Small intestine (tissue), 7 donors: ENCODE measurements at regions not wholly inside any gene's neighbourhood (a gene's known extent, or its start where the extent isn't known, plus 50 kb on each side); places are given as distances from the start of the nearest gene placed in this dataset.

Experiments used
- DNase-seq, 2 donors: peaks; one replicate each; pipeline versions ENCODE4 v3.0.0 to v3.0.0-alpha.2; 2013
- FAIRE-seq: peaks from 2 replicates; lab custom pipeline; 2012; peaks lifted over from hg19 to GRCh38; lab: Jason Lieb, UNC
- H3K27ac ChIP-seq, 3 donors: one replicate each; pipeline ENCODE4 v1.5.1; 2013; ENCODE audit warnings: low read length in 2 of 3, mild to moderate bottlenecking in 2 of 3, control low read depth in 1 of 3, inconsistent platforms in 1 of 3, low read depth in 1 of 3, moderate library complexity in 1 of 3
- H3K27me3 ChIP-seq, 3 donors: one replicate each; pipeline ENCODE4 v1.6.1; 2013; ENCODE audit warnings: low read length in 3 of 3, inconsistent platforms in 1 of 3; ENCODE audit not compliant: control insufficient read depth in 3 of 3, insufficient read depth in 3 of 3
- H3K36me3 ChIP-seq, 3 donors: one replicate each; pipeline ENCODE4 v1.6.1; 2013; ENCODE audit warnings: low read length in 3 of 3, inconsistent platforms in 1 of 3, low read depth in 1 of 3, mild to moderate bottlenecking in 1 of 3, moderate library complexity in 1 of 3; ENCODE audit not compliant: control insufficient read depth in 3 of 3, insufficient read depth in 2 of 3
- H3K4me1 ChIP-seq, 3 donors: one replicate each; pipeline ENCODE4 v1.6.1; 2013; ENCODE audit warnings: low read length in 2 of 3, inconsistent platforms in 1 of 3, low read depth in 1 of 3, mild to moderate bottlenecking in 1 of 3, moderate library complexity in 1 of 3; ENCODE audit not compliant: control insufficient read depth in 3 of 3, insufficient read depth in 2 of 3
- H3K4me3 ChIP-seq, 3 donors: one replicate each; pipeline ENCODE4 v1.5.1; 2013; ENCODE audit warnings: low read length in 3 of 3, control low read depth in 1 of 3, inconsistent platforms in 1 of 3, low read depth in 1 of 3, mild to moderate bottlenecking in 1 of 3, moderate library complexity in 1 of 3
- H3K9me3 ChIP-seq, 2 donors: one replicate each; pipeline ENCODE4 v1.6.1; 2013; ENCODE audit warnings: low read depth in 1 of 2, low read length in 1 of 2; ENCODE audit not compliant: control insufficient read depth in 2 of 2, insufficient read depth in 1 of 2
- WGBS, 3 donors: extraction: QIAGEN DNeasy Blood & Tissue Kit; methylation state at CpG; one replicate each; pipeline ENCODE4 v1.1.7; 2013; 5-methylcytosine and 5-hydroxymethylcytosine counted together
- donor health status: healthy with polysubstance abuse.
- donor health status: control.
- donor health status: control.
- donor health status: Bipolar disorder and iron deficiency.
- donor health status: healthy.

- H3K4me3 ChIP-seq, result peak overlapping the region in 1 of 3 donors; percentile 37
- no peak for FAIRE-seq
- WGBS, 3 donors, result 78 to 80% (median 79%) methylated on average over 23 to 25 of the region's 25 CpGs
- DNase-seq, result no peak
- no peaks in the 10 kb centered on the region for H3K27me3 ChIP-seq
- no peaks in the 10 kb centered on the region for H3K36me3 ChIP-seq
- no peaks in the 10 kb centered on the region for H3K4me1 ChIP-seq
- H3K27ac ChIP-seq, result peak overlapping the region in 1 of 3 donors; percentile 51
- peaks cover 0 to 72% of the 10 kb centered on the region in 2 donors for H3K9me3 ChIP-seq
These were observed 337.1 kb downstream of the TMEM121 start for GRCh38 chr14:105863296-105864108.

DNA sequence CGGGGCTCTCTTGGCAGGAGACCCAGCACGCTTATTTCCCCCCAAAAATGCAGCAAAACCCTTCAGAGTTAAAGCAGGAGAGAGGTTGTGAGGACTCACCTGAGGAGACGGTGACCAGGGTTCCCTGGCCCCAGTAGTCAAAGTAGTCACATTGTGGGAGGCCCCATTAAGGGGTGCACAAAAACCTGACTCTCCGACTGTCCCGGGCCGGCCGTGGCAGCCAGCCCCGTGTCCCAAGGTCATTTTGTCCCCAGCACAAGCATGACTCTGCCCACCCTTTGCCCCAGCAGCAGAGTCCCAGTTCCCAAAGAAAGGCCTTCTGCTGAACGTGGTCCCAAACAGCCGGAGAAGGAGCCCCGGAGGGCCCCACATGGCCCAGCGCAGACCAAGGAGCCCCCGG lies 337.7 kb downstream of the TMEM121 start:
- Histone ChIP-seq H3K27ac (peak overlapping the region in 1 of 3 donors; percentile 1), H3K27me3 (no peaks in the 10 kb centered on the region), H3K4me3 (peak overlapping the region in 1 of 3 donors; percentile 11), H3K9me3 (peaks cover 0 to 65% of the 10 kb centered on the region in 2 donors), H3K36me3 (no peaks in the 10 kb centered on the region), H3K4me1 (no peaks in the 10 kb centered on the region)
- WGBS, 3 donors, result 72 to 83% (median 75%) methylated on average over 13 of the region's 13 CpGs
- no peak for FAIRE-seq
- DNase-seq, result no peak

DNA sequence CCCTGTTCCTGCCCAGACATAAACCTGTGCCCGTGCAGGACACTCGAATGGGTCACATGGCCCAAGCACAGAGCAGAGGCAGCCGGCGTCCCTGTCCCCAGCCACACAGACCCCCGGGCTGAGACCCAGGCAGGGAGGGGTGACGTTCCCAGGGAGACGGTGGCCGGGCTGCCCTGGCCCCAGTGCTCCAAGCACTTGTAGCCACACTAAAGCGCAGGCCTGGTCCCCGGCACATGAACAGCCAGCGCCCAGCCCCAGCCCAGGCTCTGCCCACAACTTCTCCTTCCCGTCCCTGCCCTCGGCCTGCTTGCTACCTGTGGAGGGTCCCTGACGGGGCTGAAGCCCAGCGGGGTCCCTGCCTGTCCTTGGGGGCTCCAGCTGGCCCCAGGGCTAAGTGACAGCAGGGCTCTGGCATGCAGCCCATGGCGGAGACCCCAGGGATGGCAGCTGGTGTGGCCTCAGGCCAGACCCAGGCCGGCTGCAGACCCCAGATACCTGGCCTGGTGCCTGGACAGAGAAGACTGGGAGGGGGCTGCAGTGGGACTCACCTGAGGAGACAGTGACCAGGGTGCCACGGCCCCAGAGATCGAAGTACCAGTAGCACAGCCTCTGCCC lies 338.4 kb downstream of the TMEM121 start:
- peaks cover 0 to 61% of the 10 kb centered on the region in 2 donors for H3K9me3 ChIP-seq
- H3K27me3 ChIP-seq, result no peaks in the 10 kb centered on the region
- no peak overlapping the region for H3K27ac ChIP-seq
- no peak for DNase-seq
- H3K4me1 ChIP-seq, result no peaks in the 10 kb centered on the region
- H3K36me3 ChIP-seq, result no peaks in the 10 kb centered on the region
- peak overlapping the region in 1 of 3 donors; percentile 11 for H3K4me3 ChIP-seq
- 79 to 80% (median 80%) methylated on average over 16 to 19 of the region's 19 CpGs for WGBS, 3 donors
- no peak for FAIRE-seq

DNA sequence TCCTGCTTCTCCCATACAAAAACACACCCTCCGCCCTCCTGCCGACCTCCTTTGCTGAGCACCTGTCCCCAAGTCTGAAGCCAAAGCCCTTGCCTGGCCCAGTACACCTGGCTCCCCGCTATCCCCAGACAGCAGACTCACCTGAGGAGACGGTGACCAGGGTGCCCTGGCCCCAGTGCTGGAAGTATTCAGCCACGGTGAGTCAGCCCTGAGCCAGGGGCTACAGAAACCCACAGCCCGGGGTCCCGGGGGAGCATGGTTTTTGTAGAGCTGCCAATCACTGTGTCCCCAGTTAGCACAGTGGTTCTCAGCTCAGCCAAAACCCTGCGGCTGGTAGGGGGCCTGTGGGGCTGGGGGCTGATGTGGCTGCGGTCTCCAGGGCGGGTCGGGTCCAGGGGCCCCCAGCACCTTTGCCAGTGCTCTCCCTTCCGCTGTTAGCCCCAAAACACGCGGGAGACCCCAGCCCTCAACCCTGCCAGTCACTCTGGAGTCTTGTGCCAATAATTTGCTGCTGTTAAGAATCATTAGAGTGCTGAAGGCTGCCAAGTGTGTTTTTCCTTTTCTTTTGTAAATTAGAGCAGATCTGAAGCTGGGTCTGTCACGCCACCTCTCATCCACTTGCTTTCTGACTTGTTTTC lies 339.0 kb downstream of the TMEM121 start:
- FAIRE-seq, result no peak
- Histone ChIP-seq H3K4me1 (no peaks in the 10 kb centered on the region), H3K27ac (no peak overlapping the region), H3K27me3 (no peaks in the 10 kb centered on the region), H3K4me3 (no peak overlapping the region), H3K36me3 (no peaks in the 10 kb centered on the region), H3K9me3 (peaks cover 0 to 54% of the 10 kb centered on the region in 2 donors)
- DNase-seq, result no peak
- 61 to 77% (median 73%) methylated on average over 15 of the region's 15 CpGs for WGBS, 3 donors

GRCh38 chr14:105865904-105866840 lies 339.8 kb downstream of the TMEM121 start:
- no peak for DNase-seq
- Histone ChIP-seq H3K27ac (no peak overlapping the region), H3K36me3 (no peaks in the 10 kb centered on the region), H3K4me1 (no peaks in the 10 kb centered on the region), H3K9me3 (peaks cover 0 to 51% of the 10 kb centered on the region in 2 donors), H3K27me3 (no peaks in the 10 kb centered on the region), H3K4me3 (no peak overlapping the region)
- FAIRE-seq, result no peak
- WGBS, 3 donors, result 85 to 89% (median 87%) methylated on average over 32 of the region's 32 CpGs

DNA sequence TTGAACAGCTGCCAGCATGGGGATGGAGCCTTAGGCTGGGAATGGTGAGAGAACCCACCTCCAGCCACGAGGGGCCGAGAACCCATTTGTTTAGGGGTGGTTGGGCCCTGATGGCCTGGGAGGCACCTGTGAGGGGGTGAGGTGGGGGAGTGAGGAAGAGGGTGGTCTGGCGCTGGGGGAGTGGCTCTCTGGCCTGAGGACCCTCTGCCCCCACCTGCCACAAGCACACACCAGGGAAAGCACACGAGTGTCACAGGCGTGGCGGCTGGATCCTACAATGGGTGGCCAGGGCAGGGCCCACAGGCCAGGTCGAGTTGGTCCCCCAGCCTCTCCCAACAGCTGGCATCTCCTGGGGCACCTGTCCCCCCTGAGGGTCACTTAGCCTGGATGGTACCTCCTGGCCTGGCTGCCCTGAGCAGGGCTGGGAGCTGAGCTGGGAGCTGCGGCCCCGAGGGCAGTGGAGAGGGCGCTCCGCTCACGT lies 340.5 kb downstream of the TMEM121 start:
- H3K36me3 ChIP-seq, result no peaks in the 10 kb centered on the region
- FAIRE-seq, result no peak
- H3K4me1 ChIP-seq, result no peaks in the 10 kb centered on the region
- WGBS, 3 donors, result 88 to 100% (median 93%) methylated on average over 7 to 12 of the region's 12 CpGs
- H3K27me3 ChIP-seq, result no peaks in the 10 kb centered on the region
- no peak overlapping the region for H3K4me3 ChIP-seq
- DNase-seq, result no peak
- H3K27ac ChIP-seq, result no peak overlapping the region
- H3K9me3 ChIP-seq, result peaks cover 0 to 51% of the 10 kb centered on the region in 2 donors

DNA sequence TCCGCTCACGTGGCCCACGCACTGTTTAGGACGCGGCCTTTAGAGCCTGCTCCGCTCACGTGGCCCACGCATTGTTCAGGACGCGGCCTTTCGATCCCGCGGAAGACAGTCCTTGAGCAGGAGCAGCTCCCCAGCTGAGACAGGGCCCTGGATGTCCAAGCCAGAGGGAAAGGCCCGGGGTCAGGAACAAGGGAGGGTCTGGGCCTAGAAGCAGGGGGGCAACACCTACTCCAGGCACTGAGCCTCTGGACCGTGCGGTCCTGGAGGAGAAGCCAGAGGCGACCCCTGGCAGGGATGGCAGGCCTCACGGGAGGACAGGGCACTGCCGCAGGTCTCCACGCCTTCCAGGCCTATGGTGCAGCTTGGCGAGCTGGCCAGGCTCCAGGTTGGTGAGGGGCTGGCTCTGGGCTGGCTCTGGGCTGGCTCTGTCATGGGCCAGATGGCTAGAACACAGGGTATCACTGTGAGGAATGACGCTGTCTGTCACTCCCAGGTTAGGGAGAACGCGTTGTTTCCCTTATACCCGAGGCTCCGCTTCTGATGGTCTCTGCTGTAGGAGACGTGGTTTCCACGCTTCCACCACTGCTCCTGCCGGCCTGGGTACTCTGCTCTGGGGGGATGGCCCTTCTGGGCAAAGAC lies 341.7 kb downstream of the TMEM121 start:
- H3K4me3 ChIP-seq, result no peak overlapping the region
- no peaks in the 10 kb centered on the region for H3K4me1 ChIP-seq
- no peak overlapping the region for H3K27ac ChIP-seq
- no peaks in the 10 kb centered on the region for H3K27me3 ChIP-seq
- WGBS, 3 donors, result 89 to 94% (median 93%) methylated on average over 28 to 29 of the region's 29 CpGs
- no peaks in the 10 kb centered on the region for H3K36me3 ChIP-seq
- DNase-seq (no peak), FAIRE-seq (no peak)
- peaks cover 0 to 42% of the 10 kb centered on the region in 2 donors for H3K9me3 ChIP-seq
